OCI-LY3 (cell line): ENCODE measurements at regions not wholly inside any gene's neighbourhood (a gene's known extent, or its start where the extent isn't known, plus 50 kb on each side); places are given as distances from the start of the nearest gene placed in this dataset.

Source experiments
- H2AFZ ChIP-seq: fragments of 200-600, 300-600 bp; shearing (Covaris generic); 2 replicates; pipeline ENCODE4 v1.6.0; 2014; ENCODE audit warnings: antibody characterized with exemption, low read depth, low read length
- H3K27ac ChIP-seq: fragments of 200-600, 300-600 bp; sonication (generic); 2 replicates; pipeline ENCODE4 v1.5.1; 2014; ENCODE audit warnings: mild to moderate bottlenecking, low read length, moderate library complexity, mixed read lengths
- H3K27me3 ChIP-seq: fragments of 200-600, 300-600 bp; sonication (generic); 2 replicates; pipeline ENCODE4 v1.6.1; 2014; ENCODE audit warnings: low read depth, low read length, mixed read lengths
- H3K36me3 ChIP-seq: fragments of 200-600, 300-600 bp; sonication (generic); replicated peaks from 2 replicates; pipeline ENCODE3; 2014; ENCODE audit warnings: low read depth, low read length, mixed read lengths
- H3K4me1 ChIP-seq: fragments of 300-600, 200-600 bp; sonication (generic); 2 replicates; pipeline ENCODE4 v1.6.1; 2014; ENCODE audit warnings: low read length, mixed read lengths
- H3K4me2 ChIP-seq: fragments of 200-600, 300-600 bp; sonication (generic); 2 replicates; pipeline ENCODE4 v1.6.1; 2014; ENCODE audit warnings: low read length, mixed read lengths
- H3K4me3 ChIP-seq: fragments of 300-600, 200-600 bp; sonication (generic); 2 replicates; pipeline ENCODE4 v1.5.1; 2014; ENCODE audit warnings: antibody characterized with exemption, mild to moderate bottlenecking, low read length, moderate library complexity
- H3K79me2 ChIP-seq: fragments of 300-600, 200-600 bp; shearing (Covaris generic); 2 replicates; pipeline ENCODE4 v1.6.1; 2014; ENCODE audit warnings: mild to moderate bottlenecking, low read length, mixed read lengths
- H3K9ac ChIP-seq: fragments of 300-600, 200-600 bp; shearing (Covaris generic); 2 replicates; pipeline ENCODE4 v1.6.0; 2014; ENCODE audit warnings: mild to moderate bottlenecking, low read length, moderate library complexity
- H3K9me3 ChIP-seq: fragments of 200-600, 300-600 bp; shearing (Covaris generic); 2 replicates; pipeline ENCODE4 v1.6.1; 2014; ENCODE audit warnings: low read length, mixed read lengths; ENCODE audit not compliant: insufficient read depth
- H4K20me1 ChIP-seq: fragments of 200-600, 300-600 bp; sonication (generic); 2 replicates; pipeline ENCODE4 v1.6.1; 2016; ENCODE audit warnings: low read length, mixed read lengths; ENCODE audit not compliant: insufficient read depth
- EZH2phosphoT487 ChIP-seq: fragments of 200-600 bp; shearing (Covaris generic); IDR thresholded peaks from 2 replicates; pipeline ENCODE4 v1.6.1; 2018; ENCODE audit warnings: antibody characterized with exemption, mixed run types, low read depth
- TF ChIP-seq, protein P1 (sequence below): fragments of 200-600, 300-600 bp; sonication (generic); IDR thresholded peaks from 2 replicates; pipeline ENCODE4 v1.5.1; 2014; ENCODE audit warnings: antibody characterized with exemption, low read length, low read depth

DNA sequence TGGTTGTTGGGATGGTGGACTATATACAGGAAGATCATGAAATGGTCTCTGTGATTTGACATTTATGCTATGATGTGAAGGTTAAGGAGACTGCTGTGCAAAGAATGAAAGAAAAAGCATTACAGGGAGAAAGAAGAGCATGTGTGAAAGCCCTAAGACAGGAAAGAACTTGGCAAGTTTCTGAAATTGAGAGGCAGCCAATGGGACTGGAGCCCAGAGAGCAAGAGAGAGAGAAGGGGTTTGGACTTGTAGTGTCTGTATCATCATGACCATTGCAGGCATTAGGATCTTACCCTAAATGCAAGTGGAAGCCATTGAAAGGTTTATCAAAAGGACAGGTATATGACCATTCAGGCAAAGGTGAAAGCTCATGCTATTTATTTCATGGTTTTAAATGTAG lies 147.1 kb downstream of the NAA11 start:
- Histone ChIP-seq H3K4me2 (no peak overlapping the region), H3K4me3 (no peak overlapping the region), H3K9me3 (no peaks in the 10 kb centered on the region), H2AFZ (no peak overlapping the region), H3K36me3 (no peaks in the 10 kb centered on the region), H3K27ac (no peak overlapping the region), H3K27me3 (no peaks in the 10 kb centered on the region), H3K79me2 (no peaks in the 10 kb centered on the region), H3K4me1 (no peaks in the 10 kb centered on the region), H4K20me1 (no peaks in the 10 kb centered on the region), H3K9ac (no peak overlapping the region)
- TF ChIP-seq, protein P1, sequence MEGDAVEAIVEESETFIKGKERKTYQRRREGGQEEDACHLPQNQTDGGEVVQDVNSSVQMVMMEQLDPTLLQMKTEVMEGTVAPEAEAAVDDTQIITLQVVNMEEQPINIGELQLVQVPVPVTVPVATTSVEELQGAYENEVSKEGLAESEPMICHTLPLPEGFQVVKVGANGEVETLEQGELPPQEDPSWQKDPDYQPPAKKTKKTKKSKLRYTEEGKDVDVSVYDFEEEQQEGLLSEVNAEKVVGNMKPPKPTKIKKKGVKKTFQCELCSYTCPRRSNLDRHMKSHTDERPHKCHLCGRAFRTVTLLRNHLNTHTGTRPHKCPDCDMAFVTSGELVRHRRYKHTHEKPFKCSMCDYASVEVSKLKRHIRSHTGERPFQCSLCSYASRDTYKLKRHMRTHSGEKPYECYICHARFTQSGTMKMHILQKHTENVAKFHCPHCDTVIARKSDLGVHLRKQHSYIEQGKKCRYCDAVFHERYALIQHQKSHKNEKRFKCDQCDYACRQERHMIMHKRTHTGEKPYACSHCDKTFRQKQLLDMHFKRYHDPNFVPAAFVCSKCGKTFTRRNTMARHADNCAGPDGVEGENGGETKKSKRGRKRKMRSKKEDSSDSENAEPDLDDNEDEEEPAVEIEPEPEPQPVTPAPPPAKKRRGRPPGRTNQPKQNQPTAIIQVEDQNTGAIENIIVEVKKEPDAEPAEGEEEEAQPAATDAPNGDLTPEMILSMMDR, result no peak
- no peak for TF ChIP-seq EZH2phosphoT487

DNA sequence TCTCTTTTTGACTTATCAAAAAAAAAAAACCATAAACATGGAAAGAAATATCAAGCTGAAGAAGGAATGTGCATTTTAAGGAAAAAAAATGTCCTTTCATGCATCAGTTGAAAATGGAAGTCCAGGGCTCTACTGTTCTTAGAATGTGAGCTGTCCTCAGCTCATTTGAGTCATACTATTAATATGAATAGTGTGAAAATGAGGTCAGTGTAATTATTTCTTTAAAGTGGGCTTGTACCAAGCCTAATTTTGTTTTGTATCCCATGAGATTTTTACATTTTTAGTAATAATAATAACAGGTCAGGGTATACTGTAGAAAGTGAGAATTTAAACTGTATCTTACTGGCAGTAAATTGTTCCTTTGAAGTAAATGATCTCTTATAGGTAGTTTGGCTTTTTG lies 148.5 kb downstream of the NAA11 start:
- H3K27ac ChIP-seq, result no peak overlapping the region
- H3K4me2 ChIP-seq, result no peak overlapping the region
- H3K9ac ChIP-seq, result no peak overlapping the region
- H3K4me1 ChIP-seq, result no peaks in the 10 kb centered on the region
- no peak overlapping the region for H3K4me3 ChIP-seq
- no peak for TF ChIP-seq EZH2phosphoT487
- TF ChIP-seq, protein P1, result no peak
- no peak overlapping the region for H2AFZ ChIP-seq
- H4K20me1 ChIP-seq, result no peaks in the 10 kb centered on the region
- H3K9me3 ChIP-seq, result no peaks in the 10 kb centered on the region
- H3K27me3 ChIP-seq, result no peaks in the 10 kb centered on the region
- H3K36me3 ChIP-seq, result no peaks in the 10 kb centered on the region
- no peaks in the 10 kb centered on the region for H3K79me2 ChIP-seq

DNA sequence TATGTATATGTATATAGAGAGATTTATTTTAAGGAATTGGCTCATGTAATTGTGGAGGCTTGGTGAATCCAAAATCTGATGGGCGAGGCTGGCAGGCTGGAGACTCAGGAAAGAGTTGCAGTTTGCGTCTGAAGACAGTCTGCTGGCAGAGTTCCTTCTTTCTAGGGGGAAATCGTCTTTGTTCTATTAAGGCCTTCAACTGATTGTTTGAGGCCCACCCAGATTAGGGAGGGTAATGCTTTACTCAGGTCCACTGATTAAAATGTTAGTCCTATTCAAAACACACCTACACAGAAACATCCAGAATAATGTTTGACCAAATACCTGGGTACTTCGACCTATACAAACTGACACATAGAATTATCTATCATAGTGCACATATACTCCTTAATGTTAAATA lies 149.5 kb downstream of the NAA11 start:
- H3K27me3 ChIP-seq, result no peaks in the 10 kb centered on the region
- H3K36me3 ChIP-seq, result no peaks in the 10 kb centered on the region
- H3K27ac ChIP-seq, result no peak overlapping the region
- no peak overlapping the region for H2AFZ ChIP-seq
- H3K4me3 ChIP-seq, result no peak overlapping the region
- no peaks in the 10 kb centered on the region for H4K20me1 ChIP-seq
- H3K79me2 ChIP-seq, result no peaks in the 10 kb centered on the region
- no peaks in the 10 kb centered on the region for H3K9me3 ChIP-seq
- no peak overlapping the region for H3K9ac ChIP-seq
- no peak for TF ChIP-seq EZH2phosphoT487
- no peak overlapping the region for H3K4me2 ChIP-seq
- H3K4me1 ChIP-seq, result no peaks in the 10 kb centered on the region

DNA sequence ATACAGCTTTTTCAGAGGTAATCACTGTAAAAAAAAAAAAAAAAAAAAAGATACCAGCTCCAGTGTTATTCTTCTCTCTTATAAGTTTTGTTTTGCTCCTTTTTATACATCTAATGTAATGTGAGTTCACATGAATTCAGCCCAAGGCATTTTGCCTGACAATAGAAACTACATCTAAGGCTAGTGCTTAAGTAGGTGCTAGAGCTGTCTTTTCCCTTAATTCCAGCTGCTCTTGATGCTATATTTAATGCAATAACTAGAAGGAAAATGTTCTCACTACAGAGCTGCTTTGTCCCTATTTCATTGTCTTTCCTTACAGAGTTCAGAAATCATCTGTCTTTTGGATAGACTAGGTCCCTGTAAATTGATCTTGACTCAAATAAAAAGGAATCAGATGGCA lies 150.1 kb downstream of the NAA11 start:
- Histone ChIP-seq H2AFZ (no peak overlapping the region), H3K4me3 (no peak overlapping the region), H3K4me1 (no peaks in the 10 kb centered on the region), H3K27me3 (no peaks in the 10 kb centered on the region), H3K36me3 (no peaks in the 10 kb centered on the region), H3K4me2 (no peak overlapping the region), H3K9ac (no peak overlapping the region), H3K27ac (no peak overlapping the region), H3K9me3 (no peaks in the 10 kb centered on the region), H3K79me2 (no peaks in the 10 kb centered on the region), H4K20me1 (no peaks in the 10 kb centered on the region)
- TF ChIP-seq, protein P1, result no peak
- no peak for TF ChIP-seq EZH2phosphoT487
